Chondrocyte (in vitro differentiated cells): ENCODE measurements at regions not wholly inside any gene's neighbourhood (a gene's known extent, or its start where the extent isn't known, plus 50 kb on each side); places are given as distances from the start of the nearest gene placed in this dataset.

ENCODE experiments used
- DNase-seq: peaks from one replicate; pipeline ENCODE4 v3.0.0; 2021; ENCODE audit warnings: mixed read lengths, low spot score
- H3K27ac Mint-ChIP-seq: one replicate; pipeline ENCODE4 v1.8.0; 2021; ENCODE audit warnings: mild to moderate bottlenecking, moderate library complexity, mixed read lengths; ENCODE audit not compliant: unreplicated experiment
- H3K27me3 Mint-ChIP-seq: 2 replicates; pipeline ENCODE4 v1.8.0; 2021; ENCODE audit warnings: low read depth, mixed read lengths
- H3K36me3 Mint-ChIP-seq: 2 replicates; pipeline ENCODE4 v1.8.0; 2021; ENCODE audit warnings: low read depth, mixed read lengths
- H3K4me1 Mint-ChIP-seq: 2 replicates; pipeline ENCODE4 v1.8.0; 2021; ENCODE audit warnings: low read depth, mild to moderate bottlenecking, mixed read lengths
- H3K4me3 Mint-ChIP-seq: one replicate; pipeline ENCODE4 v1.8.0; 2021; ENCODE audit warnings: mild to moderate bottlenecking, moderate library complexity, mixed read lengths; ENCODE audit not compliant: unreplicated experiment
- H3K9me3 Mint-ChIP-seq: 2 replicates; pipeline ENCODE4 v1.8.0; 2021; ENCODE audit warnings: low read depth, mixed read lengths
- TF ChIP-seq, protein P1 (sequence below): fragments of 200-600 bp; sonication (generic); IDR thresholded peaks from 2 replicates; pipeline ENCODE4 v1.5.0; 2021; ENCODE audit warnings: antibody characterized with exemption, mild to moderate bottlenecking, moderate library complexity

DNA sequence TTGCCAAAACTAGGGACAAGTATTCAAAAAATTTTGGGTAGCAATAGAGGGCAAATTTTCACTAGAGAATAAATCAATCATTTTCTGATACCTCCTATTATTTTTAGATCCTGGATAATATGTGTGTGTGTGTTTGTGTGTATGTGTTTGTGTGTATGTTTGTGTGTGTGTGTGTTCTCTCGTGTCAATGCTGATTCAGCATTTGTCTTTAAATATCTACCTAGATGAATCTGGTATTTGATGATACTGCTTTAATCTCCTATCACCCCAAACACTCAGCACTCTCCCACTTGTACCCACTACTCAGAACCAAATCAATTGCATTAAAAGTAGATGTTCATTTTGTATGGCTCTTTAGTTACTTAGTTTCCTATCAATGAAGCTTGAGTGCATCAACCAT is 101.3 kb upstream of the NPFFR2 start:
- H3K27ac Mint-ChIP-seq, result no peak overlapping the region
- H3K9me3 Mint-ChIP-seq, result no peaks in the 10 kb centered on the region
- TF ChIP-seq, protein P1, sequence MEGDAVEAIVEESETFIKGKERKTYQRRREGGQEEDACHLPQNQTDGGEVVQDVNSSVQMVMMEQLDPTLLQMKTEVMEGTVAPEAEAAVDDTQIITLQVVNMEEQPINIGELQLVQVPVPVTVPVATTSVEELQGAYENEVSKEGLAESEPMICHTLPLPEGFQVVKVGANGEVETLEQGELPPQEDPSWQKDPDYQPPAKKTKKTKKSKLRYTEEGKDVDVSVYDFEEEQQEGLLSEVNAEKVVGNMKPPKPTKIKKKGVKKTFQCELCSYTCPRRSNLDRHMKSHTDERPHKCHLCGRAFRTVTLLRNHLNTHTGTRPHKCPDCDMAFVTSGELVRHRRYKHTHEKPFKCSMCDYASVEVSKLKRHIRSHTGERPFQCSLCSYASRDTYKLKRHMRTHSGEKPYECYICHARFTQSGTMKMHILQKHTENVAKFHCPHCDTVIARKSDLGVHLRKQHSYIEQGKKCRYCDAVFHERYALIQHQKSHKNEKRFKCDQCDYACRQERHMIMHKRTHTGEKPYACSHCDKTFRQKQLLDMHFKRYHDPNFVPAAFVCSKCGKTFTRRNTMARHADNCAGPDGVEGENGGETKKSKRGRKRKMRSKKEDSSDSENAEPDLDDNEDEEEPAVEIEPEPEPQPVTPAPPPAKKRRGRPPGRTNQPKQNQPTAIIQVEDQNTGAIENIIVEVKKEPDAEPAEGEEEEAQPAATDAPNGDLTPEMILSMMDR, result no peak
- no peaks in the 10 kb centered on the region for H3K36me3 Mint-ChIP-seq
- peaks cover 4% of the 10 kb centered on the region for H3K4me1 Mint-ChIP-seq
- DNase-seq, result no peak
- peaks cover 3% of the 10 kb centered on the region for H3K27me3 Mint-ChIP-seq
- no peak overlapping the region for H3K4me3 Mint-ChIP-seq

DNA sequence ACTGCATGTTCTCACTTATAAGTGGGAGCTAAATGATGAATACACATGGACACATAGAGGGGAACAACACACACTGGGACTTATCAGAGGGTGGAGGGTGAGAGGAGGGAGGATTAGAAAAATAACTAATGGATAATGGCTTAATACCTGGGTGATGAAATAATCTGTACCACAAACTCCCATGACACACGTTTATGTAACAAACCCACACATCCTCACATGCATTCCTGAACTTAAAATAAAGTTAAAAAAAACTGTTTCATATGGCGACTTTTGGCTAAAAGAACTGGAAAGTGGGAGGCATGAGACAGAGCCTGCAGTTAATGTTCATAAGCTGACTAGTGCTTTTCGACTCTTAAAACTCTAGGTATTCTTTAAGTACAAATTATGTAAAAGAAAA is 98.9 kb upstream of the NPFFR2 start:
- H3K4me3 Mint-ChIP-seq, result no peak overlapping the region
- H3K9me3 Mint-ChIP-seq, result no peaks in the 10 kb centered on the region
- no peaks in the 10 kb centered on the region for H3K36me3 Mint-ChIP-seq
- H3K27ac Mint-ChIP-seq, result no peak overlapping the region
- H3K27me3 Mint-ChIP-seq, result peaks cover 5% of the 10 kb centered on the region
- no peak for DNase-seq
- peaks cover 4% of the 10 kb centered on the region for H3K4me1 Mint-ChIP-seq
- TF ChIP-seq, protein P1, result no peak

DNA sequence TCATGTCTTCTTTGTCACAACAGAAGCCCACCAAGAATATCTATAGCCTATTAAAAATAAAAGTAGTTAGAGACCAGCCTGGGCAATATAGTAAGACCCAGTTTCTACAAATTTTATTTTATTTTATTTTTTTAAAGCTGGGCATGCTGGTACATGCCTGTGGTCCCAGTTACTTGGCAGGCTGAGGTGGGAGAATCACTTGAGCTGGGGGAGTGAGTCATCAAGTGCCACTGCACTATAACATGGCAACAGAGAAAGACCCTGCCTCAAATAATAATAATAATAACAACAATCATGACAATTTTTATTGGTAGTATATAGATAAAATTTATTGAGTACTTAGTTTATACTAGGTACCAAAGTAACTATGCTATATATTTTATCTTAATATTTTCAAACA is 93.0 kb upstream of the NPFFR2 start:
- no peak overlapping the region for H3K27ac Mint-ChIP-seq
- no peaks in the 10 kb centered on the region for H3K4me1 Mint-ChIP-seq
- peaks cover 7% of the 10 kb centered on the region for H3K27me3 Mint-ChIP-seq
- TF ChIP-seq, protein P1, result no peak
- no peak for DNase-seq
- no peaks in the 10 kb centered on the region for H3K36me3 Mint-ChIP-seq
- no peak overlapping the region for H3K4me3 Mint-ChIP-seq
- no peaks in the 10 kb centered on the region for H3K9me3 Mint-ChIP-seq

DNA sequence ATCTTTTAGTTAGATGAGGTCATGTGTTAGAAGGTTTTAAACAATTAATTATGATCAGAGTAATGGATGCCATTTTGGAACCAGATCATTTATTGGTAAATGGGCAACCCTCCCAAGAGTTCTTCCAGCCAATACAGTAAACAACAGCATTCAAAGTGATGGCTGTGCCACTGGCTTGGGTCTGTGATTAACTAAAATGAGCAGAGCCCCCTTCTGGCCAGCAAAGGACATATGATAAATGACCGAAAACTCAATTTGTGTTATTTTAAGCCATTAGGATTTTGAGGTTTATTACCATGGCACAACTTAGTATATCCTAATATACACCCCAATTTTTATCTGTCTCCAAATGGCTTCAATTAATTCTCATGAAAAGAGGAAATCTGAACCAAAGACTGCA is 90.8 kb upstream of the NPFFR2 start:
- Mint-ChIP-seq H3K4me3 (no peak overlapping the region), H3K27ac (no peak overlapping the region), H3K36me3 (no peaks in the 10 kb centered on the region), H3K4me1 (no peaks in the 10 kb centered on the region), H3K9me3 (peaks cover 3% of the 10 kb centered on the region), H3K27me3 (peaks cover 5% of the 10 kb centered on the region)
- no peak for DNase-seq
- TF ChIP-seq, protein P1, result peak; percentile 77

DNA sequence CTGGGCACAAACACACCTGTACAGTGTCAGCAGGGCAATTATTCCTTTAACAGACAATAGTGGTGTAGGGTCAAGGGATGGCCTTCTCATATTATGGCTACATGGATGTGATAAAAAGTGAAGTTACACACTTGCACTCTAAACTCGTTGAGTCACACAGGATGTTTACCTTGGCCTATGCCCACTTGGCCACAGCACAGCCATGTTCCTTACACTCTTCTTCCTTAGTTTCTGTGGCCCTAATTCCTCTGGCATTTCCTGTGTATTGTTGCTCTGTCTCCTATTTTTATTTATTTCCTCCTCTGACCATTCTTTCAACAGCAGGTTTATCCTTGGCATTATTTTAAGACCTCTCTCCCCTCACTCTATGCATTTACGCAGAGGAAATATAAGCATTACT is 86.8 kb upstream of the NPFFR2 start:
- Mint-ChIP-seq H3K27ac (no peak overlapping the region), H3K27me3 (peaks cover 5% of the 10 kb centered on the region), H3K4me3 (no peak overlapping the region), H3K4me1 (no peaks in the 10 kb centered on the region), H3K36me3 (peaks cover 1% of the 10 kb centered on the region), H3K9me3 (peaks cover 21% of the 10 kb centered on the region)
- DNase-seq, result no peak
- TF ChIP-seq, protein P1, result no peak
